Naive B cell (primary cell): ENCODE measurements at regions not wholly inside any gene's neighbourhood (a gene's known extent, or its start where the extent isn't known, plus 50 kb on each side); places are given as distances from the start of the nearest gene placed in this dataset.

Source experiments
- ATAC-seq, 2 donors: fragments of 150-1000 bp; cut with Tn5 transposase; 2 replicates each; pipeline ENCODE4 v1.10.0; 2021; ENCODE audit warnings: low read depth in 2 of 2, mild to moderate bottlenecking in 2 of 2, moderate library complexity in 2 of 2
- DNase-seq: peaks from one replicate; pipeline ENCODE4 v3.0.0; 2022
- H3K27ac Mint-ChIP-seq, 6 donors: one replicate each; pipeline ENCODE4 v1.8.0; 2020 to 2022; ENCODE audit warnings: mild to moderate bottlenecking in 6 of 6, mixed read lengths in 6 of 6, moderate library complexity in 5 of 6, inconsistent platforms in 2 of 6
- H3K27me3 Mint-ChIP-seq, 3 donors: one replicate each; pipeline ENCODE4 v1.8.0; 2021 to 2022; ENCODE audit warnings: mixed read lengths in 3 of 3, mild to moderate bottlenecking in 1 of 3
- H3K36me3 Mint-ChIP-seq, 2 donors: one replicate each; pipeline ENCODE4 v1.8.0; 2020 to 2022; ENCODE audit warnings: mixed read lengths in 2 of 2, inconsistent platforms in 1 of 2, mild to moderate bottlenecking in 1 of 2
- H3K4me1 Mint-ChIP-seq, 3 donors: one replicate each; pipeline ENCODE4 v1.8.0; 2020 to 2022; ENCODE audit warnings: mixed read lengths in 3 of 3, inconsistent platforms in 1 of 3, mild to moderate bottlenecking in 1 of 3, moderate library complexity in 1 of 3
- H3K4me3 Mint-ChIP-seq, 8 donors: one replicate each; pipeline ENCODE4 v1.8.0; 2020 to 2022; ENCODE audit warnings: mild to moderate bottlenecking in 8 of 8, mixed read lengths in 8 of 8, moderate library complexity in 8 of 8, inconsistent platforms in 2 of 8
- H3K9me3 Mint-ChIP-seq, 7 donors: one replicate each; pipeline ENCODE4 v1.8.0; 2020 to 2022; ENCODE audit warnings: mixed read lengths in 7 of 7, mild to moderate bottlenecking in 5 of 7, inconsistent platforms in 2 of 7, moderate library complexity in 1 of 7

DNA sequence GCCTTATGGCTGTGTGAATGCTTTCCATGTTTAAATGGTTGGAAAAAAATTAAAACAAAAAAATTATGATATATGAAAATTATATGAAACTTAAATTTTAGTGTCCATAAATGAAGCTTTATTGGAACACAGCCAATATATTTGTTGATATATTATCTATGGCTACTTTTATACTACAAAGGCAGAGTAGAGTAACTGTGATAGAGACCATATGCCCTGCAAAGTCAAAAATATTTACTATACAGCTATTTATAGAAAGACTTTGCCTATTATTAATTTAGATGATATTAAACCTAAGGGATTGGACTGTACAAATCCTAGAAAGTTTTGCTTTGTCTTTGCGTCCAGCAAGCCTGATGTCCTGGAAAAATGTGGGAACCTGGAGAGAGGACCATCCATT lies 518.3 kb upstream of the JAG1 start:
- no peak overlapping the region for H3K27ac Mint-ChIP-seq
- ATAC-seq = no peak
- H3K4me3 Mint-ChIP-seq = no peak overlapping the region
- no peak for DNase-seq
- no peaks in the 10 kb centered on the region for H3K4me1 Mint-ChIP-seq
- H3K36me3 Mint-ChIP-seq = no peaks in the 10 kb centered on the region
- peaks cover 0 to 4% (median 0%) of the 10 kb centered on the region in 7 donors for H3K9me3 Mint-ChIP-seq
- H3K27me3 Mint-ChIP-seq = peaks cover 0 to 10% (median 0%) of the 10 kb centered on the region in 3 donors

DNA sequence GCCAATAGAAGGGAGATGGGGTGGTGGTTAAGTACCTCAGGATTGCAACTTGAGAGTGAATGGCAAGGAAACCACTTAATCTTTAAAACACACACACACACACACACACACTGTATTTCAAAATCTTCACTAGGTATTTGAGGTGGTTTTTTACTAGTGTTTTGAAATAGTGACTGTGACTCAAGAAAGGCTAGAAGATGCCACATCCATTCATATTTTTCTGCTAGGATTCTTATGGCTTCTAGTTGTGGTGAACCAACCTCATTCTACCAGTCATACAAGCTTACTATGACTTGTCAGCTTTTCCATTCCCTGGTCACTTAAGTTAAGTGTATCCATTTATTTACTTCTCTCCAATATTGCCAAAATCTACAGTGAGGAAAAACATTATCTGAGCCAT lies 519.4 kb upstream of the JAG1 start:
- Mint-ChIP-seq H3K4me3 (no peak overlapping the region), H3K27me3 (peaks cover 0 to 10% (median 0%) of the 10 kb centered on the region in 3 donors)
- no peak for ATAC-seq

DNA sequence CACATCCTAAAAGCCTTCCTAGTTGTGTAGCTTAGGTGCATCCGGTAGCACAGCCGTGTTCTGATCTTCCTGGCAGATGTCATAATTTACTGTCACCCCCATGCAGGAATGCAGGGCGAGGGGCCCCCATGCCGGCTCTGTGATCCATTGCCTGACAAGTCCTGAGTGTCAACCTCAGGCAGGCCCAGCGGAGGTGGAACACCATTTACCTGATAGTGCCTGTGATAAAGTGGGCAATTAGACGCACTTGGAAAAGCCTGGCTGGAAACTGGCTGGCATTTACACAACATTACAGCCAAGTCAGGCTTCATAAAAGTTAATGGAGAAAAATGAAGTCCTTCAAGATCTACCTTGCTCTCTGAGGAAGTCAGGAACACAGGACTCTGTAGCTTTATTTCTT lies 521.4 kb upstream of the JAG1 start:
- DNase-seq (no peak), ATAC-seq (no peak)
- Mint-ChIP-seq H3K9me3 (peaks cover 0 to 4% (median 0%) of the 10 kb centered on the region in 7 donors), H3K4me3 (no peak overlapping the region), H3K4me1 (no peaks in the 10 kb centered on the region), H3K36me3 (no peaks in the 10 kb centered on the region), H3K27me3 (peaks cover 0 to 6% (median 0%) of the 10 kb centered on the region in 3 donors), H3K27ac (no peak overlapping the region)

More for the DNA sequence above, 519.4 kb upstream of the JAG1 start:
- no peaks in the 10 kb centered on the region for H3K4me1 Mint-ChIP-seq
- H3K36me3 Mint-ChIP-seq = no peaks in the 10 kb centered on the region
- DNase-seq = no peak
- H3K9me3 Mint-ChIP-seq = peaks cover 0 to 4% (median 0%) of the 10 kb centered on the region in 7 donors
- H3K27ac Mint-ChIP-seq = no peak overlapping the region

DNA sequence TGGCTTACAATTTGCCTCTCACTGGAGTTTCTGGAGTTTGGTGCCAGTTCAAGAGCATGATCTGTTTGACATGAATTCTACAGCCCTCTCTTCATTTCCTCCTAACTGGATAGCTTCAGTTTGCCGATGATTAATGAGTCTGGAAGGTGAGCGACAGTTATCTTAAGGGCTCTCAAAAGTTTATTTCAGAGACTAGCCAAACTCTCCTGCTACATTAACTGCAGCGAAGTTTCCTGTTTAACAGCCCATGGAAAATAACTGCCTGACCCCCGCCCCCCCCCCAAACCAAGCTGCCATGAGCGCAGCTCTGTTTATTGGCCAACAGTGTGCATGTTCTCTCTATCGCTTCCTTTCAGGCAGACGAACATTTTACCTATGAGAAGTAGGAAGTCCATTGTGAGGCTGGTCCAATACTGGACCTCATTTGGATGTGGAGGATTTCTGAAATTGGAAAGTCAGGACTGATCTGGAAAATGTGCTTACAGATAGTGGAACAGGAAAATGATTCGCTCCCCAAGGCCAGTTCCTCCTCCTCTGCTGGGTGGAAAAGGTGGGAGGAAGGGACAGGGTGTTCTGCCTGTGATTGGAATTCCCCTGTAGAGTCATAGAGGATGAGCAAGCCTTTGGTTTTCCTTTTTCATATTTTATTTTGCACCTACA lies 522.2 kb upstream of the JAG1 start:
- H3K27me3 Mint-ChIP-seq = peaks cover 0 to under 1% (median 0%) of the 10 kb centered on the region in 3 donors
- no peak overlapping the region for H3K27ac Mint-ChIP-seq
- H3K9me3 Mint-ChIP-seq = peaks cover 0 to 4% (median 0%) of the 10 kb centered on the region in 7 donors
- H3K4me1 Mint-ChIP-seq = no peaks in the 10 kb centered on the region
- ATAC-seq (no peak), DNase-seq (no peak)
- no peaks in the 10 kb centered on the region for H3K36me3 Mint-ChIP-seq
- H3K4me3 Mint-ChIP-seq = no peak overlapping the region

DNA sequence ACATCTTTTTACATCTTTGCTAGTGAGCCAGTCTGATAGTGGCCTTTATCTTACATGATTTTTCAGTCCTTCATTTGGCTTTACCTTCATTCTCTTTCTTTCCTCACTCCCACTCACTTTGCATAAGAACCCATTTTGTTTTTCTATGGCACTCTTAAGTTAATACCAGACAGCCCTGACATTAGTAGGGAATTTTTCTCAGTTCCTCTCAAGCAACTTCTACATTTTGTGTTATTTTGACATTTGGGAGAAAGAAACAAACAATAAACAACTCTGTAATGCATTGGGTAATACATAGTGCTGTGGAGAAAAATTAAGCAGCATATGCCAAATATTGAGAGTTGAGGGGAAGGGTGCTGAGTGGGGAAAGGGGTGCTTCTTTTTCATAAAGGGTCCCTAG lies 524.1 kb upstream of the JAG1 start:
- H3K36me3 Mint-ChIP-seq = no peaks in the 10 kb centered on the region
- ATAC-seq = no peak
- no peaks in the 10 kb centered on the region for H3K27me3 Mint-ChIP-seq
- no peak overlapping the region for H3K27ac Mint-ChIP-seq
- H3K4me1 Mint-ChIP-seq = no peaks in the 10 kb centered on the region
- peaks cover 0 to 4% (median 0%) of the 10 kb centered on the region in 7 donors for H3K9me3 Mint-ChIP-seq
- no peak for DNase-seq
- H3K4me3 Mint-ChIP-seq = no peak overlapping the region

DNA sequence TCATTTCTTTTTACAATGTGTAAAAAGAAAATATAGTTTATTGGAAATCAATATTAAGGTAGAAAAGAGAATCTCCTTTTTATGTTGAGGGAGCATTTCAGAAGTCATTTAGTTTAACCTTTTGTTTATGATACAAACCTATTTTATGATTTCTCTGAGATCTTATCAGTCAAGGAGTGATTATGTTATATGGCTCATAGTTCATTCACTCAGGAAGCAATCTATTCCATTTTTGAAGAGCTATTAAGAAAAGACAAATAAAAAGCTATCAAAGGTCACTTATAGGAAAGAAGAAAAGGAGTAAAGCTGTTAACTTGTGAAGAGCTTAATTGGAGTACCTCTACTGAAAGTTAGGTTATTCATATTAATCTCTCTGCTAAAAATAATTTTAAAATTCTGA lies 526.6 kb upstream of the JAG1 start:
- DNase-seq (no peak), ATAC-seq (no peak)
- Mint-ChIP-seq H3K27ac (no peak overlapping the region), H3K36me3 (no peaks in the 10 kb centered on the region), H3K4me1 (peaks cover 0 to 4% (median 0%) of the 10 kb centered on the region in 3 donors), H3K4me3 (no peak overlapping the region), H3K27me3 (no peaks in the 10 kb centered on the region), H3K9me3 (peaks cover 0 to 4% (median 0%) of the 10 kb centered on the region in 7 donors)

DNA sequence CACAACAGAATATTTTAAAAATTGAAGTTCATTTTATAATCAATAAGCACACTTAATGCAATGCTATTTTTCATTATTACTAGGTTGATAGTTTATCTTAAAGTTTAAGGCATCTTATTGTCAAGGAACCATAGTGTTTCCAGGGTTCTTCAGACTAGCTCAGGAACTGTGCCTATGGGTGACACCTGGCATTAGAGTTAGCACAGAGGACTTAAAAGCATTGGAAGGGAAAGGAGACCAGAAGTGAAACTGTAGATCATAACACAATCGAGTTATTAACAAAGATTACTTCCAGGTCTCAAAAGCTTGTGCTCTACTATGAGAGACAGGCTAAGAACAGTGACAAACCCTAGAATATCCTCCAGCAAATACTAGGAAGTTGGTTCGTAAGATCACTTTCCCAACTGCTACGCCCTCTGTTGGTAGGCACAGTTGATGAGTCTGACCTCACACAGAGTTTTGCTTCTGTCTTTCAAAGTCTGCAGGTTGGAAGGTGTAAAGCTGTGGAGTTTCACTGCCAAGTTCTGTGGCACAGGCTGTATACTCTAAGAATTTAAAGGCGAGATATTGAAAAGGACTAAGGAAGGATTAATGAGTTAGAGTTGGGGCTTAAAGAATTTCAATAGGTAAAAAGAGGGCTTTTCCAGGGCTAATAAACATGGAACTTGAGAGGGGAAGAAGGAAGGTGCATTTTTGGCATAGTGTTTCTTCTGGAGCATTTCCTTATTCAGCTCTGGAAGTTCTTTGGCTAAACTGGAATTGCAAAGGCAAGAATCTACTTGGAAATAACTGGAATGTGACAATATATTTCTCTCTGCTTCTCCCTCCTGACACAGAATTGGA lies 531.3 kb upstream of the JAG1 start:
- Mint-ChIP-seq H3K4me1 (peaks cover 0 to 4% (median 0%) of the 10 kb centered on the region in 3 donors), H3K27ac (peak overlapping the region in 1 of 6 donors; percentile 24), H3K27me3 (peaks cover 0 to 2% (median 0%) of the 10 kb centered on the region in 3 donors), H3K9me3 (no peaks in the 10 kb centered on the region), H3K36me3 (no peaks in the 10 kb centered on the region), H3K4me3 (no peak overlapping the region)
- peak; percentile 1 for DNase-seq
- ATAC-seq = no peak

DNA sequence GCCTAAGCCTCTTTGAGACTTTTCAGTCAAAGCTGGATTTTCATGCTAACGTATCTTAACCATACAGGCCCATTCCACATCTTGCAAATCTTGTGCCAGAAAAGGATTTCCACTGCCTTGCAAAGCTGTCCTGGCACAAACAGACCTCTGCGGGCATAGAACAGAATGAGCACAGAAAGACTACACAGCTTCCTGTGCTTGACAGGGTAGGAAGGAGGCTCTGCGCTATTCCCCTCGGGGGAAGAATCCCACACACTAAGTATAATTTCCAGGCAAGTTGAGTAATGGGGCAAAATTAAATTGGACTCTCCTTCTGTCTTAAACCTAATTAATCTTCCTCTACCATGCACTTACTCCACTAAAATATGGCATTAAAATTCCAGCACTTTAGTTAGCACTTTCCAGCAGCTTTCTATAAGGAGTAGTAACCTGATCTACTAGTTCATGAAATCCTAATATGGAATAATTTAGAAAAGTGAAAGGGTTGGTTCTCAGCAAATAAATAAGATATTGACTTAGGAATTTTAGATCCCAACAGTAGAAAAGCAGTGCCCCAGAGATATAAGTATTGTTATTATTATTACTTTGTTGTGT lies 532.1 kb upstream of the JAG1 start:
- Mint-ChIP-seq H3K4me1 (peaks cover 0 to 4% (median 0%) of the 10 kb centered on the region in 3 donors), H3K9me3 (no peaks in the 10 kb centered on the region), H3K4me3 (no peak overlapping the region), H3K36me3 (no peaks in the 10 kb centered on the region), H3K27ac (peak overlapping the region in 1 of 6 donors; percentile 46), H3K27me3 (peaks cover 0 to 6% (median 0%) of the 10 kb centered on the region in 3 donors)
- ATAC-seq (no peak), DNase-seq (no peak)

DNA sequence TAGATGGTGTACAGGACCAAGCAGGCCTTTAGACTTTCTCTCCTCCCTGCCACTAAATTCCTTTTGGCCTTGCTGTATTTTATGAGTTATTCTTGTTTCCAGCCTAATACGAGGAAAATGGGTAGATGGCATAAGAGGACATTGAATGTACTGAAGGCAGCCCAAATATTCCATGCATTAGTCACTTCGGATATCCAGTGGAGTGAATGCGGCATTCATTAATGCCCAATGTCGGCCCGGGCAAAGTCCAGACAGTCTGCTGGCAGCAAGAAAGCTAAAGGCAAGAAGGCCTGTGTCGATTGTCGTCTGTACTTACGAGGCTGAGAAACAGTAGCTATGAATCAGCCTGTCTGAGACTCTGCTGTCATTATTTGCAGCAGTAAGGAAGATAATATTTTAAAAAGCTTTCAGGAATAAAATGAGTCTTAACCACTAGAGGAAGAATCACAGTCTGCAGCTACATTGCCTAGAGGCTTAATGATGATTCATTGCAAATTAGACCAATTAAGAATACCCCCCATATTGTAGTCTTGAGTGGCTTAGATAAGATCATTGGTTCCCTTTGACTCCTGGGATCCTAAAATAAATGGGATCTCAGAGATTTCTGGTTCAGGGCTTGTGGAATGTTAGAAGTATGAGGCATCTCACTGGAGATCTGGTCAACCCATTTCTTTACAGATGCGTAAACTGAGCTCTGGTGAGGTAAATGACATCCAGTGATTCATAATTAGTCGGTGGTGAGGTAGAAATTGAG lies 534.1 kb upstream of the JAG1 start:
- peaks cover 0 to 6% (median 4%) of the 10 kb centered on the region in 3 donors for H3K27me3 Mint-ChIP-seq
- no peak for ATAC-seq
- H3K36me3 Mint-ChIP-seq = no peaks in the 10 kb centered on the region
- H3K4me1 Mint-ChIP-seq = peaks cover 0 to 4% (median 0%) of the 10 kb centered on the region in 3 donors
- no peaks in the 10 kb centered on the region for H3K9me3 Mint-ChIP-seq
- no peak overlapping the region for H3K27ac Mint-ChIP-seq
- no peak for DNase-seq
- H3K4me3 Mint-ChIP-seq = no peak overlapping the region

DNA sequence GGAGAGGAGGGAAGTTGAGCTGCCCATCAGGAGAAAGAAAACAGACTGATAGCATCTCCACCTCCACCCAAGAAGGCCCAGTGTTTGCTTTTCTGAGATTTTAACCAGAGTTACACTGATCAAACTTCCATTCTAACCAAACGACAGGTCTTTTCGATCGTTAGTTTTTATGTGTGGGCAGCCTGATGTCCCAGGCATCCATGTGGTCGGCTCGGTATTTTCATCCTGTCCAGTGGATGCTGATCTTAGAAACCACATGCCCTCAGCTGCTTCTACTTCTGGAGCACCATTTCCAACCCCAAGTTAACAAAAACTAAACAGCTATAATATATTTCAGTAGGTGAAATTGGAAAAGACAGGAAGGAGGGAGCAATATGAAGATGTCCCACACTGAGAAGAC lies 536.8 kb upstream of the JAG1 start:
- Mint-ChIP-seq H3K27ac (no peak overlapping the region), H3K27me3 (peaks cover 0 to 6% (median 4%) of the 10 kb centered on the region in 3 donors)
- ATAC-seq = no peak

DNA sequence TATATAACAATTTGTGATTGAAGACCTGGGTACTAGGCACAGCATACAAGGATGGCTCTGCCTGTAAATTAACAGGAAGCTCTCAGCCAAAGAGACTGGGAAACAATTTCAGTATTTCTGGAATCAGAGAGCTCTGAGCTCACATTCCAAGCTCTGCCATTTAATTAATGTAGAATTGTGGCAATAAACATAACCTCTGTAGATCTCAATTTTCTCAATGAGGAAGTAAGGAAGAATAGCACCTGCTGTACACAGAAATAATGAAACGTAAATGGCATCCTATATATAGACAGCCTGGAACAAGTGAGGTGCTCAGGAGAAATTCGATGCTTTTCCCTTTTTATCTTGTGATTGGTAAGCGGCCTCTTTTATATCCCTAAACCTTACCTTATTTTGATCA lies 538.5 kb upstream of the JAG1 start:
- no peak overlapping the region for H3K4me3 Mint-ChIP-seq
- DNase-seq = no peak
- H3K27ac Mint-ChIP-seq = no peak overlapping the region
- no peaks in the 10 kb centered on the region for H3K36me3 Mint-ChIP-seq
- ATAC-seq = no peak
- H3K9me3 Mint-ChIP-seq = no peaks in the 10 kb centered on the region
- peaks cover 0 to 6% (median 4%) of the 10 kb centered on the region in 3 donors for H3K27me3 Mint-ChIP-seq
- H3K4me1 Mint-ChIP-seq = peaks cover 0 to 3% (median 0%) of the 10 kb centered on the region in 3 donors

More for the DNA sequence above, 536.8 kb upstream of the JAG1 start:
- no peak for DNase-seq
- H3K4me1 Mint-ChIP-seq = no peaks in the 10 kb centered on the region
- no peaks in the 10 kb centered on the region for H3K36me3 Mint-ChIP-seq
- H3K9me3 Mint-ChIP-seq = no peaks in the 10 kb centered on the region
- no peak overlapping the region for H3K4me3 Mint-ChIP-seq

DNA sequence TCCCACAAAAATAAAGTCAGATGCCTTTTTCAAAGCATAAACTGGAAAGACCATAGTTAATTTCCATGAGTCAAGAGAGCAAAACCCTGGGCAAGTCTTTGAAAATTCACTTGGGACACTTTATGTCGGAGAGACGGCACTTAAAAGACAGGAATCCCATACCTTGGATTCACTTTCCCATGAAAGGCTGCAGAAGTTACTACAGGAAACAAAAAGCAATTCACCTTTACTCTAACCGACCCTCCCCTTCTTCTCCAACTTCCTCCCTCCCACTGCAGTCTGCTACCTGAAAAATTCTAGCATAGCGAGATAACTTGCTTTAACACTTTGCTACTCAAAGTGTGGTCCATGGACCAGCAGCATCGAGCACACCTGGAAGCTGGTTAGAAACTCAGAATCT lies 539.1 kb upstream of the JAG1 start:
- H3K9me3 Mint-ChIP-seq = no peaks in the 10 kb centered on the region
- H3K27ac Mint-ChIP-seq = no peak overlapping the region
- H3K36me3 Mint-ChIP-seq = no peaks in the 10 kb centered on the region
- H3K4me1 Mint-ChIP-seq = peaks cover 0 to 3% (median 0%) of the 10 kb centered on the region in 3 donors
- H3K27me3 Mint-ChIP-seq = peaks cover 0 to 6% (median 4%) of the 10 kb centered on the region in 3 donors
- DNase-seq = no peak
- no peak overlapping the region for H3K4me3 Mint-ChIP-seq
- ATAC-seq = no peak

DNA sequence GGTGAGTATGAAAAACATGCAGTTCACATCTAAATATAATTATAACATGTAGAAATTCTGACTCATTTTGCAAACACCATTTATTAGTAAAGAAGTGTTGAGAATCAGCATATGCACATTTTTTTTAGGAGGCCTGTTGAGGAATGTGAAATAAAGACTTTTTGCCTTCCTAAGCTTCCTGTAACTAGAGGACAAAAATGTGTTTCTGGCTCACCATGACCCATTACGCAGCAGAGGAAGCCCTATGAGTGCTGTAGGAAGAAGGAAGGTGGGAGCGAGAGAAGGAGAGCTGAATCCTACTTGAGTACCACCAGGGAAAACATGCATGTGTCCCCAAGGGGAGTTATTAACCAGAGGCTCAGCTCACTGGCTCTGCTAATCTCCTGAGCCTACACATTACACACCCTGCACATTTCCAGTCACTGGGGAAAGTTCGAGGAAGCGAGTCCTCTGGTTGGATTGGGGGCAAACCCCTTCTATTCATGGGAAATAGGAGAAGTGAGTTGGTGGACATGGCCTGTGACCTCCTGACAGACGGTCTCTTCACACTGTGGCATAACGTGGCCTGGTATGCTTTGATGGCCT lies 540.5 kb upstream of the JAG1 start:
- H3K27me3 Mint-ChIP-seq = peaks cover 0 to 6% (median 4%) of the 10 kb centered on the region in 3 donors
- no peak for ATAC-seq
- no peaks in the 10 kb centered on the region for H3K36me3 Mint-ChIP-seq
- no peak overlapping the region for H3K27ac Mint-ChIP-seq
- H3K9me3 Mint-ChIP-seq = peaks cover 0 to 3% (median 0%) of the 10 kb centered on the region in 7 donors
- peaks cover 0 to 15% (median 7%) of the 10 kb centered on the region in 3 donors for H3K4me1 Mint-ChIP-seq
- DNase-seq = no peak
- no peak overlapping the region for H3K4me3 Mint-ChIP-seq
